ENCODE measurements at regions not wholly inside any gene's neighbourhood (a gene's known extent, or its start where the extent isn't known, plus 50 kb on each side); places are given as distances from the start of the nearest gene placed in this dataset.

DNA sequence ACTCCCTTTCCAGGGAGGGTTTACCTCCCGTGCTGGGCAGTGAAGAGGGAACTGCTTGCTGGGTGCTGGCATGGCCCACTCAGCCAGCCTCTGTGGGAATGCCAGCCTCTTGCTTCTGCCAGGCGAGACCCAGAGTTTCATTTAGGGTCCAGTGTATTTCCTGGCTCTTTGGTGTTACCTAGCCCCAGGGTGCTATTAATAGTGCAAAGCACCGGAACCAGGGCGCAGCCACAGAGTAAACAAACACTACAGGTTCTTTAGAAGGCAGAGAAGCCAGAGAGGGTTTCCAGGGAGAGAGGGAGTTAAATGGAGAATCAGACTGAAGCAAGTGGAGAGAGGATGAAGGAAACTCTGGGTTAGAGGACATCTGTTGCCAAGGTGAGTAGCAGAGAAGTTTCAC is 74.9 kb upstream of the SPATA13 start:
- no peak for DNase-seq

DNA sequence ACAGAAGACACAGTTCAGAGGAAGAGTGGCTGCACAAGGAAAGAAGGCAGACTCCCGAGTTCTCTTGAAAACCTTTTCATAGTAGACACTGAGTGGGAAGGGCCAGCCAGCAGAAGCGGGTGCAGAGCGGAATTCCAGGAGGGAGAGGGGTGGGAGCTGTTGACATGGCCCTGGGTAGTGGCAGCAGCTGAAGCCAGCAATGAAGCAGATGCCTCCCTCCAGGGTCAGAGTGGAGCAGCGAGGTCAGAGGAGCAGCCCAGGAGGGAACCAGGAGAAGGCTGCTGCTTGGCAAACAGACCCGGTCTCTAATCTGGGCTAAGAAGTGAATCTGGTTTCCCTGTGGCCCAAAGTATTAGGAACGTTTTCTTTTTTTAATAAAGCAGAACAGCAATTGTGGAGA is 73.9 kb upstream of the SPATA13 start:
- no peak for DNase-seq

DNA sequence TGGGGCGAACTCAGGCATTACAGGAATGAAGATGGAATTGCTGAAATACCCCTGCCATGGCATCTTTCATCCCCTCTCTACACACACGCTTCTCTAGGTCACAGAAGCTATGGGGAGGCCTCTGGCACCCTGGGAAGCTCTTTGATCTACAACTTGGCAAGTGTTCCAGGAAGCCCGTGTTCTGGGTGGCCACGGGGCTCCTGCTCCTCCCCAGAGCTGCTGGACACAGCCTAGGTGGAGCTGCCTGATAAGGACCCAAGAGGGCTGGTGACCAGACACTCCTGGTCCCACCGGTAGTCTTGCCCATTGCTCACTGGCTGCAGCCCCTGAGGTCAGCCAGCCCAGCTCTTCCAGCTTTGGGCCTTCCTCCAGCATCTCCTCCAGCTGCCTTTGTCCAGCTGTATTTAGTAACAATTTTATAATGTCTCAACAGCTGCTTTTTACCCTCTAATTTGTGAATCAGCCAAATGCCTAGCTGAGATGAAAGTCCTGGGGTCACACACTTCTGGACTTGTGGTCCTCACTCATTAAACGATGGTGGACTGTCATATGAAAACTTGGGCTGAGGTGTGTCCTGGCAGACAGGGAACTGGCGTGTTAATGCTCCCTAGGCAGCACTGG is 72.8 kb upstream of the SPATA13 start:
- DNase-seq = no peak

DNA sequence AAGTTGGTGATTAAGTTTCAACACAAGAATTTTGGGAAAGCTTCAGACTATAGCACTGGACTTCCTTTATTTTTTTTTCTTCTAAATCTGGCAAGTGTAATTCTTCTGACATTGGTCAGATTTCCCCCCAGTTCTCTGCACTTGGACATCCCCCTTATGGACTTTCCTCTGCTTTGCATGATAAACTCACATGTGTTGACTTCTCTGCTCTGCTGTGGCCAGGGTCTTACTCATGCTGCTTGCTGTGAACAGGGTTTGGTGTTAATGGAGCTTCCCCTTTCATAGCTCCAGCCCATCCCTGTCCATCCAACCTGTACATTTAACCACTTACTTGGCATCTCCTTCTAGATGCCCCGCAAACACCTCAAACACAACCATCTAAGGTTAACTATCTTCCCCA is 70.5 kb upstream of the SPATA13 start:
- DNase-seq = no peak

DNA sequence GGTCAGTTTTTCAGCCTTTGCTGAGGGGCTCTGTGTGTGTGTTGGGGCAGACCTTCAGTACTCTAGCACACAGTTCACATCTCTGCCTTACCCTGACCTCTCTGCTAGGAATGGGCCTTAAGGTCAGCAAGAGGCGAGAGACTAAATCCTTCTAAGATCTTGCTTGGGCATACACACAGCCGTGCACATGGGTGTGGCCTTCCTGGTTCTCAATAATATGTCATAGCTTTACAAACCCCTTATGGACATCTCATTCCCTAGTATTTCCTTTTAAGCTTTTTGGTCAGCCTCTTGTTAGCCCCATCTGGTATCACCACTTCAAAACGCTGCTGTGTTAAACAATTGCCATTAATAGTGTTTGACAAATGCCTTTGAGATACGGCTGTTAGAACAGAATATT is 69.4 kb upstream of the SPATA13 start:
- no peak for DNase-seq

DNA sequence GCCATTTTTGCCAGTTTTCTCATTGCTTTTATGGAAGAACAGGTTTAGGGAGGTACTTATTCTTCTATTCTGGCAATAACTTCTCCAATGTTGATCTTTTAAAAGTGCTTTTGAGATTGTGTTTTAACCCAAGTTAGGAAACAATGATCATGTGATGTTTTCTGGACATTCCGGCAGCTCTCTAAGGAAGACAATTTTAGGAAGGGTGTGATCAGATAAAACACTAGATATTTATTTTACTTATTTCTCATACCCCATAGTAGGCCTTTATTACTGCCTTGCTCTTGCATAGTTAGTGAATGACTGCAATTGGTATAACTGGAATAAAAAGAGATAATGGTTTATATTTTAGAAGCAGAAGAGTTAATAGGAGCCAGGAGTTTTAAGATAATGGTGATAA is 68.4 kb upstream of the SPATA13 start:
- no peak for DNase-seq

DNA sequence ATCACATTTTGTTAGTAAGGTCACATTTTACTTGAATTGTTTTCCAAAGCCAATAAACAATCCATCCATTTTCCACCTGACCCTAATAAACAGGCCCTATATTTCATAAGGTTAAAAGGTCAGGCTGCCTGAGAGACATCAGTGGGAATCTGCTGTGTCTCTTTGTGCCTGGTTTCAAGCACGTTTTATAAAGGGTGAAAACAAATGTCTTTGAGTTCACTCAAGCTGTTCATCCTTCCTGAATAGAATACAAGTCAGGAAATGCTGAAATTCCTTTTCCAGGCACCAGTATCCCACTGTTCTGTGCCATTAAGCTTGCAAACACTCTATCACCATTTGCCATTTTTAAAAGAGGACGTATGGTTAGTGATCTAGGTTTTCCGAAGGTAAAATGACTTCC is 67.5 kb upstream of the SPATA13 start:
- DNase-seq = no peak

DNA sequence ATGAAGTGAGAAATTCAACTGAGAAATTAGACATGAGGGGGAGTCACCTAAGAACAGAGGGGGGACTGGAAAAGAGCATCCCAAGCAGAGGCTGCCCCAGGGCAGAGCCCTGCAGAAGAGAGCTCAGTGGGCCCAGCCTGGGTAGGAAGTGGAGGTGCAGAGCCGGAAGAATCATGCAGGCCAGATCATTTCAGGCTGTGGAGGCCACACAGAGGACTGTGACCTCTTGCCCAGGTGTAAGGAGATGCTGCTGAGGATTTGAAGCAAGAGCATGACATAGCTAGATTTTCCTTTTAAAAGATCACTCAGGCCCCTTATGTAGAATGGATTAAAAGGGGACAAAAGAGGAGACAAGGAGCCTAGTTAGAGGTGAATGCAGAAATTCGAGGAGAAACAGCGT is 63.9 kb upstream of the SPATA13 start:
- no peak for DNase-seq

DNA sequence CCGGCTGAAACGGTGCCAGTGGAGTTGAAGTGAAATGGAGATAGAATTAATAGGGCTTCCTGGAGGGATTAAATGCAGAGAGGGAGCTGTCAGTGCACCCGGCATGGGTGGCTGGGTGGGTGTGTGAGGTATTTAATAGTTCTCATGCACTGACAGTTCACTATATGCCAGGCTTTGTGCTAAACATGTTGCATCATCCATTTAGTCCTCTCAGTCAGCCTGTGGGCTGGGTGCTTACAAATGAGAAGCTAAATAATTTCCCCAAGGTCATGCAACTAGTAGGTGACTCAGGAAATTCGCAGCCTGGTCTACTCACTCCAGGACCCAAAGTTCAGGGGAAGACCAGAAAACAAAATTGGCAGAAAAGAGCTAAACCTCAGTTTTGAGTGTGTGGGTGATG is 63.5 kb upstream of the SPATA13 start:
- no peak for DNase-seq

DNA sequence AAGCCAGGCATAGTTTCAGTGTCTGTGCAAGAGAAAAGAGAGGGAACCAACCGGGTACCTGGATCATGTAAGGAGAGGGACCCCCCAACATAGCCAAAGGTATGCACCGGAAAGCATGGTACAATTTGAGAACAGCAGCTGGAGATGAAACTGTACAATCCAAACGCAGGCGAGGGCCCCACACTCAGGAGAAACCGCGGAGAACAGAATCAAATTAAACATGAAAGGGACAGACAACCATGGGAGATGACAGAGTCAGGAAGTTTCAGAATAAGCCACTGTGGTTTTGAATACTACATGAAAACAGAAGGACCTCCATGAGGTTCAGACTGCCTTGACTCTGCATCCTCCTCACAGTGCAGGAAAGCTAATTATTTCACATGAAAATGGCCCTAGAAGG is 62.9 kb upstream of the SPATA13 start:
- DNase-seq = no peak

DNA sequence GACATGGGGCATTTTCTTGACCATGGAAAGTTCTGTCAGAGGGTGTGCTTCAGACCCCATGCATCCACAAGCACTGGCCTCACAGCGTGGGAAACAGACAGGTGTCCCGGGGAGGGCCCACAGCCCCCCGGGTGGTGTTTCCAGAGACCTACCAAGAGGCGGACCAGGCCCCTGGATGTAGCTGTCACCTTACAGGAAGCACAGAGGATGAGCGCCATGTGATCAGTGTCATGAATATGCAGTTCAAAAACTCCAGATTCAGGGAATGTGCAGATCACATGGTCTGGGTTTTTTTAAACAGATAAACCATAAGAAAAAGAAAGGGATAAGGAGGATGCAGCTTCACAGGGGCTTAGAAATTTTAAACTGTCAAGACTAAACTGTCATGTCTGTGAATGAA is 61.0 kb upstream of the SPATA13 start:
- no peak for DNase-seq

DNA sequence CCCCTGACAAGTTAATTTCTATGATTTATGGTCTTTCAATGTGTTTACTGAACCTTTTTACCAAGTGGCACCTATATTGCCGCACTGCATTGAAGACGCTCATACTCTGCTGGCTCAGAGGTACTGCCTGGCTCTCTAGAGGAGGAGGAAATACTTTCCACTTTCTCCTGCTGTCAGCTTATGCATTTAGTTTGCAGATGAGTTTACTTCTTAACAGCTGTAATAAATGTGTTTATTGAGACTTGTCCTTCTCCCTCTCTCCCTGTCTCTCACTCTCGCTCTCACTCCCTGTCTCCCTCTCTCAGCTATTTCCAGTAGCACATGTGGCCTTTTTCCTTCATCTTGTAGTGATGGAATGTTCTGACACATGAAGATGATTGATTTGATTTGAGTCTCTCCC is 60.3 kb upstream of the SPATA13 start:
- no peak for DNase-seq

DNA sequence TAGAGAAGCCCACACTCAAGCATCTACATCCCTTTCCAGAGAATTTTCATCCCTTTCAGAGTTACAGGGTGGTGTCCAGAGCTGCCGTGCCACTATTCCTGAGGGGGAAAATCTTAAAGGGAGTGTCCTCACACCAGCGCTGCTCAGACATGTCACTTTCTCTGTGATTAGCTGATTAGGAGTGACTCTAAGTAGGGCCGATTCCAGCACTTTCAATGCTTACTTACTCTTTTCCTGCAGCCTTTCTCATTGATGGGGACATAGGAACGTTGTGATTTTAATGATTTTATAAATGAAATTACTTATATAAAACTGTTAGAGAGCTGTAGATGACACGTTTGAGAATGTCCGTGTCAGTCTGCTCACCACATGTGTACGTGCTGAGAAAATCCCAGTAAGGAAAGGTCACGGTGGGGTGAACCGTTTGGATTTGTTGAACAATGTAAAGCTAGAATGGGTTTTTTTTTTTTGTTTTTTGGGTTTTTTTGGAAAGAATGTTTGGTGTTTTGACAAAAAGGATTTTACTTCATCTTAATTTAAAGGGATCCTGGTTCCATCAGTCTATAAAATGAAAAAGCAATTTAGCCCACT is 56.6 kb upstream of the SPATA13 start:
- no peak for DNase-seq

DNA sequence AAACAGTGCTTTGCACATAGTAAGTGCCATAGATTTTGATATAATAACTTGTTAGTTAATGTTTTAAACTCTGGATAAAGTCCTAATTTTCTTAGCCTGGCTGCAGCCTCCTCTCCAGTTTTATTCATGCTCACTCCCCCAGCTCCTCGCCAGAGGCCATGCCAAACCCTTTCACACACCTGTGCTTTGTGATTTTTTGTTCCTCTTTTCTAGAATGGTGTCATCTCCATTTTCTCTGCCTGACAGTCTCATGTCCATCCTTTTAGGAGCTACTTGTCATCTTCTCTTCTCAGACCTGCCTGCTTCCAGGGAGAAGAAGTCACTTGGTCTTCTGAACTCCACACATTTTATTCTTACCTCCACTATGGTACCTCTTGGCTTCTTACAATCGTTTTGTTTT is 55.8 kb upstream of the SPATA13 start:
- DNase-seq = no peak

DNA sequence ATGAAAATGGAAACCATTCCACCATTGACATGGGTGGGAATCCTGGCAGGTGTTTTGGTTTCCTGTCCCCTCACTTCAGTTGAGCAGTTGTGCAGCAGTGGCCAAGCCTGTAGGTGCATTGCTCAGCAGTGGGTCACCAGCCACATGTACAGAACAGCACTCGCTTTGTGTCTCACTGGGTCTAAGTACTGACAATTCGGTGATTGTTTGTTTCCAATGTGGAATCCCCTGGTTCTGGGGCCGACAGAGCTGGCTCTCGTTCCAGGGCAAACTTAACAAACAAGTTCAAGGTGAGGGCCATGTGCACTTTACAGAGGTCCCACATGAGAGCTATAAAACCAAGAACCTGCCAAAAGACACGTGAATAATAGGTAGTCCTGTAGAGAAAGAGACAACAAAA is 54.1 kb upstream of the SPATA13 start:
- DNase-seq = no peak

DNA sequence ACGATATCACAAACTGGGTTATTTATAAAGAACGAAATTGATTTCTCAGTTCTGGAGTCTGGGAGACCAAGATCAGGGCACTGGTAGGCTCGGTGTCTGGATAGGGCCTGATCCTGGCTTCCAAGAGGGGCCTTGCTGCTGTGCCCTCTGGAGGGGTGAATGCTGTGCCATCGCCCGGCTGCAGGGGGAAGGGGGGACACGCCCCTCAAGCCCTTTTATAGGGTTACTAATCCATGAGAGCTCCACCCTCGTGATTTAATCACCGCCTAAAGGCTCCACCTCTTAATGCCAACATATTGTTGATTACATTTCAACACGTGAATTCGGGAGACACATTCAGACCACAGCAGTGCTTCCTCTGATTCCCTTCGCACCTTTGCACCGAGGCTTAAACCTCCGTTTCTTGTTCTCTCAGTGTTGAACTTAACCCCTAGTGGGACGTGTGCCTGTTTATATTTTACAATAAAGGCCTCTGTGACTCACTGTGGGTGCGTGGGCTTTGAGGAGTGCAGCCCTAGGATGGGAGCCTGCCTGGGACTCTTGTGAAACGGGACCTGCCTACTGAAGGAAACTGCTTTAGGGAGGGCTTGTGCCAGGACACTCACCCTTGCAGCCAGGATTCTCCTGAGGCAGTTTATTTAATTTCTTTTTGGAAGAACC is 52.4 kb upstream of the SPATA13 start:
- DNase-seq = no peak

DNA sequence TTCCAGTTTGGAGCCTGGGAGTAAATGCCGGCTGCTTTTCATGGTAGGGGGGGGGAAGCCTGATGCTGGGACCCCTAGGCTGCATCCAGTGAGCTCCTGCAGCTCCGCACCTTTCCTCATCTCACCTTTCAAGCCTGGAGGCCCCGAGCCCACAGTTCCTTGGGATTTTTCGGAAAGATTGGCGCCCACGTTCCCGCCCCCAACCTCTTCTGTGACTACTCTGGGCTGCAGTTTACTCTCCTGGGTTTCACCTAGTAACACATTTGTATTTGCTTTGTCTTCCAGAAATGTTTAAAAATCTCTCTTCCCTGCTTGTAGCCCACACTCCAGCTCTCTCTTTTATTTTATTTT is 51.9 kb upstream of the SPATA13 start:
- no peak for DNase-seq

DNA sequence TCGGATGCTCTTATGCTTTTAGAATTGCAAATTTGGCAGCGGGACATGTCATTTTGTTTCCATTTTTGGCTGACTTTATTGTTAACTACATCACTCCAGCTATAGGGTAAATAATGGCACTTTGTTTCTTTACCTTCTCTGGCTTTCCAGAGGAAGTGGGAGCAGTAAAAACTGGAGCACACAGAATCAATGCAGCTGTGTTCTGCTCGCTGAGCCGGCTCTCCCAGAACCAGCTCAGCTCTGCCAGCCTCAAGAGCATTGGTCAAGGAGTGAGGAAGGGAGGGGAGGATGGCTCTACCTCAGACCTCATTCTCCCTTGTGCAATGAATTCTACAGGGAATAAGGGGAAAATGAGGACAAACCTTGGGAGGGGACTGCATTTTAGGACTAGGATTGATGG is 50.5 kb upstream of the SPATA13 start:
- no peak for DNase-seq
